K562 (cell line): ENCODE measurements at regions not wholly inside any gene's neighbourhood (a gene's known extent, or its start where the extent isn't known, plus 50 kb on each side); places are given as distances from the start of the nearest gene placed in this dataset.

Experiments
- ATAC-seq: fragments of 200-7000 bp; cut with Tn5 transposase; 3 replicates; pipeline ENCODE4 v1.9.1; 2020; ENCODE audit warnings: moderate library complexity
- BruUV-seq: library from RNA; stranded (reverse); fragments of 400-500 nt; replicated peaks from 2 replicates; lab custom pipeline; 2021; lab: Mats Ljungman, UMichigan
- CTCF ChIA-PET: fragments of 300-600 bp; formaldehyde crosslinking; extraction: SDS; loops from one replicate; lab custom pipeline; 2021; ENCODE audit warnings: low intra/inter-chr PET ratio; lab: Yijun Ruan, JAX
- POLR2A ChIA-PET: fragments of 300-600, 350-650 bp; sonication (Branson Sonifier 250); formaldehyde crosslinking; extraction: SDS; loops from one replicate; lab custom pipeline; 2021; ENCODE audit warnings: antibody characterized with exemption, inconsistent platforms; lab: Yijun Ruan, JAX
- DNase-seq, 4 experiments: peaks; one replicate each; pipeline versions ENCODE4 v3.0.0 to v3.0.0-alpha.2; 2011 to 2018; ENCODE audit warnings: low spot score in 3 of 4, mixed read lengths in 3 of 4; ENCODE audit errors: extremely low read depth in 1 of 4
- FAIRE-seq: peaks from 2 replicates; lab custom pipeline; 2011; peaks lifted over from hg19 to GRCh38; lab: Jason Lieb, UNC
- H2AFZ ChIP-seq: 2 replicates; pipeline ENCODE4 v1.6.0; 2011; ENCODE audit warnings: low read depth, low read length, control low read depth, inconsistent platforms
- H3K27ac ChIP-seq: fragments of 200-600 bp; 3 replicates; pipeline ENCODE4 v1.8.0; 2011; ENCODE audit warnings: low read depth, mild to moderate bottlenecking, control low read depth, inconsistent platforms, low read length, moderate library complexity, mixed read lengths; ENCODE audit errors: extremely low read depth
- H3K27me3 ChIP-seq, 2 experiments: fragments of 300-600 bp in 1 of 2; 2 replicates in 1 of 2; 3 replicates in 1 of 2; pipeline versions ENCODE4 v1.6.0 to v1.8.0; 2011; ENCODE audit warnings: inconsistent platforms in 2 of 2, low read length in 2 of 2, mild to moderate bottlenecking in 1 of 2, mixed read lengths in 1 of 2, moderate library complexity in 1 of 2; ENCODE audit not compliant: control insufficient read depth in 2 of 2, insufficient read depth in 2 of 2
- H3K36me3 ChIP-seq: fragments of 300-600 bp; 3 replicates; pipeline ENCODE4 v1.8.0; 2011; ENCODE audit warnings: mild to moderate bottlenecking, low read length, inconsistent platforms; ENCODE audit not compliant: control insufficient read depth, insufficient read depth
- H3K4me1 ChIP-seq, 2 experiments: fragments of 200-600 bp in 1 of 2; replicated peaks in 1 of 2; 2 replicates in 1 of 2; 3 replicates in 1 of 2; pipeline versions ENCODE4 v1.5.1 to v1.8.0; 2011; ENCODE audit warnings: inconsistent platforms in 2 of 2, low read length in 2 of 2, mild to moderate bottlenecking in 1 of 2, mixed read lengths in 1 of 2, moderate library complexity in 1 of 2; ENCODE audit not compliant: control insufficient read depth in 2 of 2, insufficient read depth in 2 of 2
- H3K4me2 ChIP-seq: 2 replicates; pipeline ENCODE4 v1.6.1; 2011; ENCODE audit warnings: low read length, control low read depth, inconsistent platforms, mixed read lengths; ENCODE audit not compliant: insufficient read depth
- H3K4me3 ChIP-seq: fragments of 200-600 bp; sonication (generic), shearing (Covaris generic); 2 replicates; pipeline ENCODE4 v1.5.1; 2016; ENCODE audit warnings: control low read depth, inconsistent platforms
- H3K79me2 ChIP-seq: fragments of 200-600 bp; 3 replicates; pipeline ENCODE4 v1.8.0; 2011; ENCODE audit warnings: low read length, inconsistent platforms; ENCODE audit not compliant: control insufficient read depth, insufficient read depth
- H3K9ac ChIP-seq, 2 experiments: 2 replicates each; pipeline versions ENCODE4 v1.6.0 to v1.6.1; 2011; ENCODE audit warnings: low read depth in 2 of 2, low read length in 2 of 2, control low read depth in 1 of 2, inconsistent platforms in 1 of 2, mild to moderate bottlenecking in 1 of 2, mixed read lengths in 1 of 2; ENCODE audit not compliant: insufficient read depth in 1 of 2
- H3K9me1 ChIP-seq: one replicate; pipeline ENCODE4 v1.6.0; 2011; ENCODE audit warnings: inconsistent platforms, mild to moderate bottlenecking, low read length, moderate library complexity; ENCODE audit not compliant: control insufficient read depth, insufficient read depth
- H3K9me3 ChIP-seq: replicated peaks from 2 replicates; pipeline ENCODE4 v1.5.1; 2011; ENCODE audit warnings: low read depth, low read length, inconsistent platforms; ENCODE audit not compliant: control insufficient read depth, insufficient read depth
- H4K20me1 ChIP-seq: replicated peaks from 2 replicates; pipeline ENCODE4 v1.6.1; 2011; ENCODE audit warnings: low read length, inconsistent platforms, mixed read lengths; ENCODE audit not compliant: control insufficient read depth, insufficient read depth
- ASH1L ChIP-seq: fragments of 450-650 bp; IDR thresholded peaks from 2 replicates; pipeline ENCODE4 v1.6.1; 2018; ENCODE audit warnings: borderline replicate concordance, mild to moderate bottlenecking, low read depth; ENCODE audit not compliant: partially characterized antibody
- BRD9 ChIP-seq: fragments of 450-650 bp; IDR thresholded peaks from 2 replicates; pipeline ENCODE4 v1.6.1; 2018; ENCODE audit warnings: low read depth; ENCODE audit not compliant: partially characterized antibody
- CHCHD3 ChIP-seq: fragments of 250-450 bp; sonication (Bioruptor Pico); IDR thresholded peaks from 2 replicates; pipeline ENCODE4 v2.1.2; 2022; ENCODE audit warnings: mild to moderate bottlenecking
- DACH1 ChIP-seq: fragments of 450-650 bp; IDR thresholded peaks from 2 replicates; pipeline ENCODE4 v1.6.1; 2018; ENCODE audit not compliant: partially characterized antibody
- DDX20 ChIP-seq: fragments of 450-650 bp; IDR thresholded peaks from 2 replicates; pipeline ENCODE4 v1.6.1; 2016; ENCODE audit warnings: missing genetic modification characterization, low read depth, mild to moderate bottlenecking, missing compliant biosample characterization, moderate library complexity
- HMBOX1 ChIP-seq: sonication (generic); IDR thresholded peaks from 2 replicates; pipeline ENCODE4 v1.6.1; 2016
- MYNN ChIP-seq, 2 experiments: sonication (generic); formaldehyde crosslinking in 1 of 2; IDR thresholded peaks; 2 replicates each; pipeline versions ENCODE4 v1.5.0 to v1.6.1; 2016 to 2020; ENCODE audit warnings: antibody characterized with exemption in 1 of 2, missing genetic modification reagents in 1 of 2
- POLR2G ChIP-seq: fragments of 200-400 bp; formaldehyde crosslinking; IDR thresholded peaks from 2 replicates; pipeline ENCODE4 v1.6.1; 2017; ENCODE audit warnings: low read depth, mild to moderate bottlenecking, antibody characterized with exemption, low read length, moderate library complexity
- POU5F1 ChIP-seq: fragments of 150-350 bp; IDR thresholded peaks from 2 replicates; pipeline ENCODE4 v1.6.1; 2014; ENCODE audit warnings: borderline replicate concordance, low read length, low read depth, mild to moderate bottlenecking; ENCODE audit not compliant: partially characterized antibody
- PPARD ChIP-seq: fragments of 250-450 bp; sonication (Bioruptor Pico); IDR thresholded peaks from 2 replicates; pipeline ENCODE4 v1.8.0; 2022; ENCODE audit warnings: inconsistent platforms, mild to moderate bottlenecking, moderate library complexity
- PTRF ChIP-seq: fragments of 450-650 bp; IDR thresholded peaks from 2 replicates; pipeline ENCODE4 v1.6.1; 2016; ENCODE audit warnings: mild to moderate bottlenecking, missing genetic modification characterization, missing compliant biosample characterization
- TOE1 ChIP-seq, 2 experiments: fragments of 450-650 bp in 1 of 2; sonication (generic) in 1 of 2; formaldehyde crosslinking in 1 of 2; IDR thresholded peaks; 2 replicates each; pipeline versions ENCODE4 v1.7.1 to v1.8.0; 2016 to 2022; ENCODE audit warnings: borderline replicate concordance in 2 of 2, mild to moderate bottlenecking in 2 of 2, antibody characterized with exemption in 1 of 2, inconsistent platforms in 1 of 2, low read depth in 1 of 2, missing genetic modification reagents in 1 of 2, moderate library complexity in 1 of 2
- TSC22D4 ChIP-seq: fragments of 450-650 bp; IDR thresholded peaks from 2 replicates; pipeline ENCODE4 v1.6.1; 2016; ENCODE audit warnings: missing genetic modification characterization, missing biosample characterization, control low read depth
- ZNF143 ChIP-seq: sonication (generic); formaldehyde crosslinking; IDR thresholded peaks from 2 replicates; pipeline ENCODE4 v1.9.0; 2022; ENCODE audit warnings: mild to moderate bottlenecking, missing genetic modification reagents
- WGBS: fragments of 100-300 bp; shearing (Covaris generic); methylation state at CpG from one replicate; pipeline ENCODE4 v1.1.6; 2016; ENCODE audit warnings: low coverage, mixed read lengths; ENCODE audit not compliant: insufficient coverage; ENCODE audit errors: missing lambda C conversion rate; 5-methylcytosine and 5-hydroxymethylcytosine counted together
- in situ Hi-C: fragments of 300-500 bp; cut with MboI; formaldehyde crosslinking; loops from 4 replicates; pipeline ENCODE4 v1.15.0; 2018; ENCODE audit warnings: inconsistent platforms, mixed read lengths
- intact Hi-C: fragments of 100-400 bp; cut with micrococcal nuclease; formaldehyde crosslinking; loops from 2 replicates; pipeline ENCODE4 v1.14.2; 2022

- H3K36me3 ChIP-seq: no peaks in the 10 kb centered on the region
- no TSS peak for BruUV-seq
- DNase-seq: no peak
- H3K4me3 ChIP-seq: no peak overlapping the region
- H3K9ac ChIP-seq: no peak overlapping the region
- ATAC-seq: no peak
- no peak overlapping the region for H3K4me2 ChIP-seq
- 2% methylated on average over 11 of the region's 16 CpGs for WGBS
- H2AFZ ChIP-seq: no peak overlapping the region
- no peaks in the 10 kb centered on the region for H3K4me1 ChIP-seq
- TF ChIP-seq CHCHD3 (CRISPR knock-in tag): no peak
- TF ChIP-seq TSC22D4: no peak
- no peak for TF ChIP-seq TOE1 (IDR thresholded peaks at IDR 0.05; ENCODE audit: borderline replicate concordance)
- no peak for TF ChIP-seq TOE1 (CRISPR knock-in tag; IDR thresholded peaks at IDR 0.05; ENCODE audit: borderline replicate concordance, low read depth)
- no peak for TF ChIP-seq PTRF (tag)
- TF ChIP-seq PPARD (CRISPR knock-in tag): no peak
- no peak for TF ChIP-seq ZNF143 (CRISPR knock-in tag)
- no peak for TF ChIP-seq ASH1L
- no peak for TF ChIP-seq HMBOX1
- no peak for TF ChIP-seq BRD9
- TF ChIP-seq MYNN (IDR thresholded peaks at IDR 0.05): no peak
- TF ChIP-seq MYNN (CRISPR knock-in tag; IDR thresholded peaks at IDR 0.05): no peak
- TF ChIP-seq POLR2G: no peak
- TF ChIP-seq DDX20 (tag): no peak
- TF ChIP-seq POU5F1: no peak
- TF ChIP-seq DACH1: no peak
- FAIRE-seq: no peak
- H3K9me3 ChIP-seq: no peaks in the 10 kb centered on the region
- H3K79me2 ChIP-seq: no peaks in the 10 kb centered on the region
- no peaks in the 10 kb centered on the region for H3K9me1 ChIP-seq
- H3K27me3 ChIP-seq: peaks cover 0 to 10% of the 10 kb centered on the region in 2 experiments; a peak in 1 of 5 replicates
- H3K27ac ChIP-seq: no peak overlapping the region
- 0 out of 2 replicates have a peak, but pooled peaks cover 5% of the 10 kb centered on the region for H4K20me1 ChIP-seq
- POLR2A ChIA-PET: no interaction called here
- CTCF ChIA-PET: no interaction called here
- intact Hi-C loops (no loop called here), in situ Hi-C loops (no loop called here)
These were observed 352.4 kb downstream of the TCERG1L start for GRCh38 chr10:130958981-130959751.
